GM11168 (cell line): ENCODE measurements at regions not wholly inside any gene's neighbourhood (a gene's known extent, or its start where the extent isn't known, plus 50 kb on each side); places are given as distances from the start of the nearest gene placed in this dataset.

ENCODE experiments used
- in situ Hi-C: fragments of 300-500 bp; cut with MboI; formaldehyde crosslinking; loops from one replicate; pipeline ENCODE4 v1.12.0; 2022; ENCODE audit warnings: low sequenced_read_pairs; ENCODE audit not compliant: unreplicated experiment

DNA sequence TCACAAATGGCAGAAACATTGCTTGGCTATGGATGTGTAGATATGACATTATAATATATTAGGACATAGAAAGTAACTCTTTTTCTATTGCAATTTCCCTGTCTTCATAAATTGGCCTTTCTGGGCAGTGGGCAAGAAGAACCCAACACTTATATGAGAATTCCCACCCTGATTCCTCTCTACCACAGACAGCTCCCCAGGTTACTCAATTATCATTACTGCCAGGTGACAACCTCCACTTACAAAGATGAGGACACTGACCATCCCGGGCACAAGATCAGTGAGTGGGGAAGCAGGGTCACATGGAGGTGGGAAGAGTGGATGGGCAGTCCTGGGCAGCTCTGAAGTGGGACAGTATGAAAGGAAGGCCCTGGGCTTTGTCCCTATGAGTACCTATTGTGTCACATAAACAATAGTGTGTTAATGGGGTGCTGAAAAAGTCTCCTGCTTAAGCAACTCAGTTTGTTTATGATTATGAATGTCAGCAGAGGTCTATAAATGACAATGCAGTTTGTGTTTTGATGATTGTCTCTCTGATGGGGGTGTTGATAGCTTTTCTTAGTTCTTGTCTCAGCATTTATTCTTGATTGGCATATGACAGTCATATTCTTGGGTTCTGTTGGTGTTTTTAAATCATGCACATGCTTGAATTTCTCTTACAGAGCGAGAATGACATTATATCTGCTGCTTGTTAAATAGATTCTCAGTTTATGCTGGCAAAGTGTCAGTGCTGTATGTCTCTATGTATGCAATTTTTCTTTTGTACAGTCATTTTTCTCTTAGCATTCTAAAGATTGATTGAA, 99.9 kb downstream of the SLIT2 start:
- in situ Hi-C loops = no loop called here

- in situ Hi-C loops = no loop called here
These were observed 100.4 kb downstream of the SLIT2 start for GRCh38 chr4:20352163-20352431.

GRCh38 chr4:20353646-20354045, 101.9 kb downstream of the SLIT2 start:
- in situ Hi-C loops = no loop called here

- in situ Hi-C loops = no loop called here
These were observed 102.4 kb downstream of the SLIT2 start for GRCh38 chr4:20354120-20354519.

GRCh38 chr4:20356565-20356964, 104.9 kb downstream of the SLIT2 start:
- in situ Hi-C loops = no loop called here

- in situ Hi-C loops = no loop called here
These were observed 106.4 kb downstream of the SLIT2 start for GRCh38 chr4:20358110-20358509.

- in situ Hi-C loops = no loop called here
These were observed 108.0 kb downstream of the SLIT2 start for GRCh38 chr4:20359692-20360091.

DNA sequence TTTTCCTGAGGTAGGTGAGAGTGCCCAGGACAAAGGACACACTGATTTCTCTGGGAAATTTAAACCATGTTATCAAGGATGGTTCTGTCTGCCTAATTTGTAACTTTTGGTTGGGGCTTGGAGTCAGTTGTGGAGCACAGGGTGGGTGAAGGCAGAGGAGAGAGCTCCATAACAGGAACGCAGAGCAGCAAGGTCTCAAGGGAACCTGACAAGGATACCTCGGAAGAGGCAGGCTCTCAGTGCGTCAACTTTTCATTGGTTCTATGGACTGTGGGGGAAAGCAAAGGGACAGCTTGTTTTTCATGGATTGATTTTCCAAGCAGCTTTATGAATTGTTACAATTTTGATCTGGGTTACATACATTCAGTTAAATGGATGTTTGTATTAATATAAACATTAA, 110.4 kb downstream of the SLIT2 start:
- in situ Hi-C loops = no loop called here

DNA sequence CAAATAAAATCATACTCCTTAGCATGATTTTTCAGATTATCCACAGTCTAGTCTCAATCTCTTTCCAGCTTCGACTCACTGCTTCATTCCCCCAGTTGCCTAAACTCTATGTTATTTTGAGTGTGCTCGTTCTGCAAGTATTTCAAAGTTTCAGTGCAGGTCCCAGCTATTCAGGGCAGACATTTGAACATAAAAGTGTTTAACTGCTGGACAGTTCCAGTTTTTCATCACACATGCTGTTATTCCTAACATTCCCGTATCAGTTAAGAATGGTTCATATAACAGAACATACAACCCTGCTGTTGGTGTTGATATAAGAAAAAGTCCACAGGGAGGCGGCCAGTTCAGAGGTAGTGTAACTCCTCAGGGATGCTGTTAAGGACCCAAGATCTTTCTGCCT, 113.3 kb downstream of the SLIT2 start:
- in situ Hi-C loops = no loop called here

DNA sequence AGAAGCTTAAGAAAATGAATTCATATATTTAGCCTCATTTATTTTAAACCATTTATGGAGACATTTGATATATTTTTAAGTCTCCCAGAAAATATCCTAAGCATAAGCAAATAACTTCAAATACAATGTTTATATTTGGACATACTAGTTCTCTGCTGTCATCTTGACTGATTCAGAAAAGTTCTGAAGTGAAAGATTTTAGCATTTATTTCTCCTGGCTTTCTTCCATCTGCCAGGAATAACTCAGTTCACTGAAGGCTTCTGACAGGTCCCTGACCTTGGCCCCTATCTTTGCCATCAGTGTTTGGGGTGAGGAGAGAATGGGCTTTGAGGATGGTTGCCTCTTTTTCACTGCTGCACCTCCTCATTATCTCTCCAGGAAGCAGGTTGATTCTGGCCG, 115.7 kb downstream of the SLIT2 start:
- in situ Hi-C loops = no loop called here

GRCh38 chr4:20368926-20369325, 117.2 kb downstream of the SLIT2 start:
- in situ Hi-C loops = no loop called here

GRCh38 chr4:20370274-20370673, 118.6 kb downstream of the SLIT2 start:
- in situ Hi-C loops = no loop called here

DNA sequence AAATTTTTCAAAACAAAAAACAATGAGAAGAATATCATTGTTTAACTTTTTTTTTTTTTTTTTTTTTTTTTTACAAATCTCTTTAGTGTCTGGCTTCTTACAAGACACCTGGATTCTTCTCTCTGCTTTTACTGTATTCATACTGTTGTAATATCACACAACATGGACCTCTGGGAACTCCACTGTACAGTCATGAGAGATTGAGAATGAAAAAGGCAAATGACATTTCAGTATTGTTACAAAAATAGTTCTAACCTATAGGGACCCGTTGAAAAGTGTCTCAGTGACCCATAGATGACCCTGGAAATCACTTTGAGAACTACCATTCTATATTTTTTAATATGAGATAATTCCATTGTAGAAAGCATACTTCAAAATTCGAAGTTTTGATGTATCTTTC, 124.4 kb downstream of the SLIT2 start:
- in situ Hi-C loops = no loop called here

DNA sequence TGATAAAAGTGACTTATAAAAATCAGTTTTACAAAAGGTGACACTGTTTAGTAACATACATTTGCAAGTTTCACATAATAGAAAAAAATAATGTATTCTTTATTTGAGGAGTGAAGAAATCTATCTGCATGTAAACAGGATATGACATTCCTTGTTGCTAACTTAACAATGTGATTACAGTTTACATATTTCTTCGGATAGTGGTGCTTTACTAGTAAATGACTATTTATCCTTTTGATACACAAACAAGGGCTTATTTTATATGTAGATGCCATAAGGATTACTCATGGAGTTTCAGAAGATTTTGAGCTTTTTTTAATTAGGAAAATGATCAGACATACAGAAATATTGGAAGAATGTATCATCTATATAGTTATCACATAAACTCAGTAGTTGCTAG, 126.5 kb downstream of the SLIT2 start:
- in situ Hi-C loops = no loop called here

DNA sequence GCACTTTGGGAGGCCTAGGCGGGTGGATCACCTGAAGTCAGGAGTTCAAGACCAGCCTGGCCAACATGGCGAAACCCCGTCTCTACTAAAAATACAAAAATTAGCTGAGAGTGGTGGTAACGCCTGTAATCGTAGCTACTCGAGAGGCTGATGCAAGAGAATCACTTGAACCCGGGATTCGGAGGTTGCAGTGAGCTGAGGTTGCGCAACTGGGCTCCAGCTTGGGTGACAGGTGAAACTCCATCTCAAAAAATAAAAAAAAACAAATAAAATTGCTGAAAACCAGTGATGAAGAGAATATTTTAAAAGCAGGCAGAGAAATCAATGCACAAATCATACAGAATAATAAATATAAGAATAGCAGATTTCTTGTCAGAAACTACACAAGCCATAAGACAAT, 129.3 kb downstream of the SLIT2 start:
- in situ Hi-C loops = no loop called here

DNA sequence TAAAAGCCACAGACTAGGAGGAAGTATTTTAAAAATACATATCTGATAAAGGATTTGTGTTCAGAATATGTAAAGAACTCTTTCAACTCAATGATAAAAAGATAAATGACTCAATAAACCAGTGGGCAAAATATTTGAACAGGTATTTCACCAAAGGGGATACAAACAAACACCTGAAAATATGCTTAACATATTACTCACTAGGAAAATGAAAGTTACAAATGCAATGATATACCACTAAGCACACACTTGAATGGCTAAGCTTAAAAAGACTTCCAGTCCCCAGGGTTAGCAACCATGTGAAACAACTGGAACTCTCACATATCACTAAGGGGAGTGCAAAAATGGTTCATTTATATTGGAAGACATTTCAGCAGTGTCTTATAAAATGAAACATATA, 131.6 kb downstream of the SLIT2 start:
- in situ Hi-C loops = no loop called here

DNA sequence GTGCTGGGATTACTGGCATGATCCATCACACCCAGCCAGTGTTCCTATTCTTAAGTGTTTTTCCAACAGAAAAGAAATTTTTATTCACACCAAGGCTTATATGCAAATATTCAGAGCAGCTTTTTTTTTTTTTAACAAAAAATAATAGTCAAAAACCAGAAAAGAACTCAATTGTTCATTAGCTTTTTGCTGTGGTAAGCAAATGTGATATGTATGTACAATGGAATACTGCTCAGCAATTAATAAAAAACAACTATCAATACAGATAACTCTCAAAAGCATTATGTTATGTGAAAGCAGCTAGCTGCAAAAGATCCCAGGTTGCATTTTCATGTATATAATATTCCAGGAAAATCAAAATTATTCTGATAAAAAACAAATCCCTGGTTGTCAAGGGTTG, 132.3 kb downstream of the SLIT2 start:
- in situ Hi-C loops = no loop called here

DNA sequence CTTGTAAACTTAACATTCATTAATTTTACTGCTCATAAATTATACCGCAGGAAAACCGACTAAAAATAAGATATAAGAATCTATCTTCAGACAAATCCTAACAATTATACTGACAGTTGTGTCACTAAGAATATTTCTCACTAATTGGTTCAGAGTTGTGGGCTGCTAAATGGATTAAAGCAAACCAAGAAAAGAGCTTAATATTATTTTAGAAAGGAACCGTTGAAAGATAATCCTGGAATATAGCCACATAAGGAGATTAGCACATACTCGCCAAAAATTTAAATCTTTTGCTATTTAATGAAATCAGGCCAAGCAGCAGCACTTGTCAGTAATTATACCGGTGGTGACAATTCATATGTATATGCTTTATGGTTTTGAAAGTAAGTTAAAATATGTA, 132.8 kb downstream of the SLIT2 start:
- in situ Hi-C loops = no loop called here

DNA sequence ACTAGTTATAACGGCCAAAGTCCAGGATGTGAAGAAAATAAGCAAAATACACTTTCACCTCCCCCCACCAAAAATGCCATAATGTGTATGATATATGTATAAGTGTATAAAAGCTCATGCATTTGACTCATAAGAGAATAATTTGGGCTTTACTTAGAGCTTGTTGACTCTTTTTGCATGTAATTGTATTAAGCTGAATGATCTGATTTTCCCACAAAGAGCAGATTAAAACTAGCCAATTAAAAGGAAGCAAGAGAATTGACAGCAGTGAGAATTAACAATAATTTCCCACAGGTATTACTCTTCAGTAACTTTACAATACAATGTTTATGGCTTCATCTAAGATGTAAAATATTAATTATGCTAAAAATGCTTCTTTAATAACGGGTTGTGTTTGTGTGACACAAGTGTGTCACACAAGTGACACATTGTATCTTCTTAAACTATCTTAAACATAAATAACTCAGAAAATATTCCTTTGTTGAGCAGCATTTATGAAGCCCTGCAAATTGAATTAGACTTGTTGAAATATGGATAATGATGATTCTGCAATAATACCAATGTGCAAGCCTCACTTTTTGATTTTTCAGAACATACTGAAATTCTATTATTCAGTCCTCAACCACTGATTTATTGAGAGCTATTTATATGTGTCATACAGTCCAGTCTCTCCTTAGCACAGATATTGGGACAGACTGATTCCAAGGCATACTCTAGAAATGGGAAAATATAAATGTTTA, 134.5 kb downstream of the SLIT2 start:
- in situ Hi-C loops = no loop called here

DNA sequence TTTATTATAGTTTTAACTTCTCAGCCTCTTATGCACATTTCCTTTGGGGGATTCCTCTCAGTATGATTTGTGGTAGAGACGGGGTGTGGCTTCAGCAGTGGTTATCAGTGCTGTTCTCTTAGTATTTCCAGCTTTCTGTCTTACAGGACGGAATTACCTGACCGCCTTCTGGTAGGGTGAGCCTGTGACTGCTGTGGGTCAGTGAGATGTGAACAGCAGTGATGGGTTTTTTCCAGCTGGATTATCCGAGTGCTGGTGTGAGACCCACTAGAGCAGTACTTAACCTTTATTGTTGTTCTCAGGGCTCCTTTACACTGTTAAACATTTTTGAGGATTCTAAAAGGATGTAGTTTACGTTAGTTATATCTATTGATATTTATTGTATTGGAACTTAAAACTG, 135.2 kb downstream of the SLIT2 start:
- in situ Hi-C loops = no loop called here

DNA sequence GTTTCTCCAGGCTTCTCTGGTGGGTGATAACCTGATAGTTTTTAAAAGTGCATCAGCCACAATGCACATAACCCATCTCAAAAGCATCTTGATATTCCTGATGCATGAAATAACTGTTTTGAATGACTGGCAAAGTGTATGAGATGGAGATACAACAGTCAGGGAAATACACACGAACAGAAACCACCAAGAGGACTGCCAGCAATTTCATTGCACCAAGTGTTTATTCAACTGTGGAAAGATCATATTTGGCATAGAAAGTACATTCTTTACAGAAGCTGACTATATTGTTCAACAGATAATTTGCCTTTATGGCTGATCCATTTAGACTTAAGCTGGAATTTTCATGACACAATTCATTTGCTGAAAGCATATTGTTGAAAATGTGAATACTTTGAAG, 139.5 kb downstream of the SLIT2 start:
- in situ Hi-C loops = no loop called here

DNA sequence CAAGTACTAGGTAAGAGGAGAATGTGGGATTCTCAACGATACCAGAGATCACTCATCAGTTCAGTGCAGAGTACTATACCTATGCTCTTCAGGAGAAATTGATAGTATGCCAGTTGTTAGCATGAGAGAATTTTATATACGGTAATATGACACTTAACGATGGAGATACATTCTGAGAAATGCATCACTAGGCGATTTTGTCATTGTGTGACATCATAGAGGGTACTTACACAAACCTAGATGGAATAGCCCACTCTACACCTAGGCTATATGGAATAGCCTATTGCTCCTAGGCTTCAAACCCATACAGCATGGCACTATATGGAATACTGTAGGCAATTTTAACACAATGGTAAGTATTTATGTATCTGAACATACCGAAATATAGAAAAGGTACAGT, 140.2 kb downstream of the SLIT2 start:
- in situ Hi-C loops = no loop called here
